BE2C (cell line): ENCODE measurements at regions not wholly inside any gene's neighbourhood (a gene's known extent, or its start where the extent isn't known, plus 50 kb on each side); places are given as distances from the start of the nearest gene placed in this dataset.

Experiments
- DNase-seq: peaks from one replicate; pipeline ENCODE4 v3.0.0-alpha.2; 2020
- H3K27me3 ChIP-seq: fragments of 250-450 bp; sonication (Bioruptor Pico); 2 replicates; pipeline ENCODE4 v1.5.1; 2020; ENCODE audit warnings: mild to moderate bottlenecking
- H3K36me3 ChIP-seq: fragments of 250-450 bp; sonication (Bioruptor Pico); 2 replicates; pipeline ENCODE4 v1.5.1; 2020; ENCODE audit warnings: mild to moderate bottlenecking
- H3K4me1 ChIP-seq: fragments of 250-450 bp; sonication (Bioruptor Pico); 2 replicates; pipeline ENCODE4 v1.5.1; 2020
- H3K4me3 ChIP-seq: 2 replicates; pipeline ENCODE4 v1.5.1; 2011; ENCODE audit warnings: low read depth, low read length
- H3K9me3 ChIP-seq: fragments of 250-450 bp; sonication (Bioruptor Pico); 2 replicates; pipeline ENCODE4 v1.5.1; 2020
- CTCF ChIP-seq: IDR thresholded peaks from 2 replicates; pipeline ENCODE4 v1.5.1; 2012; ENCODE audit warnings: mild to moderate bottlenecking, low read depth, low read length

- no peak for TF ChIP-seq CTCF
- H3K36me3 ChIP-seq = no peaks in the 10 kb centered on the region
- no peak for DNase-seq
- no peaks in the 10 kb centered on the region for H3K27me3 ChIP-seq
- H3K4me1 ChIP-seq = no peaks in the 10 kb centered on the region
- H3K9me3 ChIP-seq = no peaks in the 10 kb centered on the region
- no peak overlapping the region for H3K4me3 ChIP-seq
These were observed 139.2 kb upstream of the ARHGAP28 start for GRCh38 chr18:6590326-6590725.

- no peak overlapping the region for H3K4me3 ChIP-seq
- no peaks in the 10 kb centered on the region for H3K9me3 ChIP-seq
- DNase-seq = no peak
- H3K36me3 ChIP-seq = no peaks in the 10 kb centered on the region
- no peaks in the 10 kb centered on the region for H3K27me3 ChIP-seq
- no peaks in the 10 kb centered on the region for H3K4me1 ChIP-seq
- TF ChIP-seq CTCF = no peak
These were observed 138.0 kb upstream of the ARHGAP28 start for GRCh38 chr18:6591491-6591890.

- no peak for TF ChIP-seq CTCF
- Histone ChIP-seq H3K9me3 (no peaks in the 10 kb centered on the region), H3K4me1 (no peaks in the 10 kb centered on the region), H3K36me3 (no peaks in the 10 kb centered on the region), H3K4me3 (no peak overlapping the region), H3K27me3 (no peaks in the 10 kb centered on the region)
- no peak for DNase-seq
These were observed 137.0 kb upstream of the ARHGAP28 start for GRCh38 chr18:6592522-6592921.

GRCh38 chr18:6593142-6593885 is 136.2 kb upstream of the ARHGAP28 start:
- no peak for DNase-seq
- no peaks in the 10 kb centered on the region for H3K27me3 ChIP-seq
- H3K4me1 ChIP-seq = no peaks in the 10 kb centered on the region
- H3K9me3 ChIP-seq = no peaks in the 10 kb centered on the region
- TF ChIP-seq CTCF = no peak
- H3K36me3 ChIP-seq = no peaks in the 10 kb centered on the region
- no peak overlapping the region for H3K4me3 ChIP-seq

GRCh38 chr18:6595666-6596065 is 133.8 kb upstream of the ARHGAP28 start:
- H3K4me3 ChIP-seq = no peak overlapping the region
- no peak for TF ChIP-seq CTCF

GRCh38 chr18:6598657-6599056 is 130.9 kb upstream of the ARHGAP28 start:
- H3K36me3 ChIP-seq = no peaks in the 10 kb centered on the region
- no peak for DNase-seq
- H3K9me3 ChIP-seq = no peaks in the 10 kb centered on the region
- no peak for TF ChIP-seq CTCF
- H3K4me3 ChIP-seq = no peak overlapping the region
- H3K4me1 ChIP-seq = no peaks in the 10 kb centered on the region
- no peaks in the 10 kb centered on the region for H3K27me3 ChIP-seq

More at GRCh38 chr18:6595666-6596065, 133.8 kb upstream of the ARHGAP28 start:
- no peaks in the 10 kb centered on the region for H3K9me3 ChIP-seq
- no peaks in the 10 kb centered on the region for H3K36me3 ChIP-seq
- no peaks in the 10 kb centered on the region for H3K4me1 ChIP-seq
- no peak for DNase-seq
- H3K27me3 ChIP-seq = no peaks in the 10 kb centered on the region
